Heart left ventricle (tissue), 13 donors: ENCODE measurements at regions not wholly inside any gene's neighbourhood (a gene's known extent, or its start where the extent isn't known, plus 50 kb on each side); places are given as distances from the start of the nearest gene placed in this dataset.

Experiments
- CTCF ChIP-seq, 12 donors: fragments of 200-600 bp; sonication (generic) in 4 of 12; IDR thresholded peaks; one replicate each; pipeline versions ENCODE4 v1.5.0 to v1.8.0; 2018 to 2022; ENCODE audit warnings: antibody characterized with exemption in 12 of 12, mild to moderate bottlenecking in 5 of 12
- POLR2A ChIP-seq, 2 donors: fragments of 450-650 bp; IDR thresholded peaks; one replicate each; pipeline ENCODE4 v1.6.1; 2017; ENCODE audit warnings: antibody characterized with exemption in 2 of 2, mild to moderate bottlenecking in 2 of 2, moderate library complexity in 2 of 2
- donor health status: ischemic (EF 13 %, LVEDD 7.1; RV severe dilation, severe dysfunction).
- donor health status: DM: no; HTN: yes; CAD: no.
- donor health status: DM: no; HTN: no; CAD: no.
- donor health status: ischemic (EF 25% LVEDD 6.9; RV normal size, moderate dysfunction).
- donor health status: ischemic (EF 25% LVEDD 5.7; RV mildly dilated, moderate dysfunction).
- donor health status: ischemic (EF 35%, LVEDD 5.7; RV mildly dilated, moderate dysfunction).
- donor health status: nonischemic (EF 11% LVEDD 7.7; RV severe dilation, severe dysfunction).
- donor health status: DM: yes; HTN: yes; CAD: no.
- donor health status: PGD.
- donor health status: ischemic (EF 29% LVEDD 5.4; RV normal size, mild dysfunction).
- donor health status: nonischemic (EF 23%, LVEDD 6.1; RV moderate dilation, normal function).

- no peak for TF ChIP-seq CTCF (IDR thresholded peaks at IDR 0.05)
- no peak for TF ChIP-seq POLR2A (IDR thresholded peaks at IDR 0.05)
These were observed 886.5 kb upstream of the SOX9 start for GRCh38 chr17:71234349-71234748.
